Tibial artery (tissue), 4 donors: ENCODE measurements at regions not wholly inside any gene's neighbourhood (a gene's known extent, or its start where the extent isn't known, plus 50 kb on each side); places are given as distances from the start of the nearest gene placed in this dataset.

ENCODE experiments used
- DNase-seq, 2 donors: peaks; one replicate each; pipeline ENCODE4 v3.0.0-alpha.2; 2019
- H3K27ac ChIP-seq, 2 donors: fragments of 200-600 bp; sonication (generic) in 1 of 2; 1 replicate in 1 of 2; 2 replicates in 1 of 2; pipeline ENCODE4 v1.5.1; 2018 to 2019; ENCODE audit warnings: mild to moderate bottlenecking in 1 of 2
- H3K27me3 ChIP-seq, 2 donors: fragments of 200-600 bp; sonication (generic) in 1 of 2; one replicate each; pipeline versions ENCODE4 v1.5.1 to v1.6.0; 2016 to 2019
- H3K36me3 ChIP-seq, 3 donors: fragments of 200-600 bp; sonication (generic) in 2 of 3; one replicate each; pipeline ENCODE4 v1.5.1; 2016 to 2019; ENCODE audit warnings: mild to moderate bottlenecking in 2 of 3
- H3K4me1 ChIP-seq, 4 donors: fragments of 200-600 bp; sonication (generic) in 2 of 4; 1 replicate in 3 of 4; 2 replicates in 1 of 4; pipeline ENCODE4 v1.5.1; 2016 to 2019
- H3K4me3 ChIP-seq, 2 donors: fragments of 200-600 bp; sonication (generic) in 1 of 2; 1 replicate in 1 of 2; 2 replicates in 1 of 2; pipeline ENCODE4 v1.5.1; 2018 to 2019; ENCODE audit warnings: mild to moderate bottlenecking in 2 of 2
- H3K9me3 ChIP-seq, 3 donors: fragments of 200-600 bp; sonication (generic) in 1 of 3; one replicate each; pipeline ENCODE4 v1.5.1; 2016 to 2019
- intact Hi-C: fragments of 100-400 bp; cut with DNase I; formaldehyde crosslinking; loops from one replicate; pipeline ENCODE4 v1.15.0; 2023; ENCODE audit warnings: low total_unique reads
- TF ChIP-seq, protein P1 (sequence below), 2 experiments: fragments of 200-600 bp in 1 of 2; fragments of 450-650 bp in 1 of 2; IDR thresholded peaks; one replicate each; pipeline ENCODE4 v1.5.1; 2017 to 2019; ENCODE audit warnings: antibody characterized with exemption in 2 of 2, mild to moderate bottlenecking in 1 of 2, moderate library complexity in 1 of 2

DNA sequence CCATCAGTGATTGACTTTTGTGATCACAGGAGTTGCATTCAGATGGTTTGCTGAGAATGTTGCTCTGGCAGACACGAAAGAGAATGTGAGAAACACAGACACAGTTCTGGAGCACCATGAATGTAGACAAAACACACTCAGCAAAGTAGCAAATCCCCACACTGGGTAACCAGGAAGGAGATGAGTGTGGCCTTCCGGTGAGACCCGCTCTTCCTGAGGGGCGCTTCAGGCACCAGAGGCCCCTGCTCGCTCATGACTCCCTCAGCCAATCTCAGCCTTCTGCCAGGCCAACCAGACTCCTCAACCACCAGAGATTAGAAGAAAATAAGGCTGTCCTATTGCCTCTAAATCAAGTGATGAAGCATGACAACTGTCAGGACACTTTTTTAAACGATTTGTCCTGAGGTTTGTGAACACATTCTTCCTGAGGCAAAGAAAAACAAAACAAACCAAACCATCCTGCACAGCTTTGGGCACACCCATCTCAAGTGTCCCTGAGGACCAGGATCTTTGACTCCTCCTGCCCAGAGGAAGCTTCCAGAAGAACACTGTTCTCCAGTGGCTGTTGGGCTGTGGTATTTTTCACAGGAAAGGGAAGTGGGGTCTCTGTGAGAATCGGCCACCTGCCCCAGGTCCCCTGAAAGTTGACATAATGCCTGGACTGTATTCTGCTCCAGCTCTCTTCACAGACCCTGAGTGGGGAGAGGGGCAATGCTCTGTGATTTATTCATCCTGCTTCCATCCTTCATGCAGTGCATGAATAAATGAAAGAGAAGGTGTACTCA, 152.8 kb downstream of the BCL11A start:
- H3K36me3 ChIP-seq: no peaks in the 10 kb centered on the region
- no peaks in the 10 kb centered on the region for H3K4me1 ChIP-seq
- TF ChIP-seq, protein P1, sequence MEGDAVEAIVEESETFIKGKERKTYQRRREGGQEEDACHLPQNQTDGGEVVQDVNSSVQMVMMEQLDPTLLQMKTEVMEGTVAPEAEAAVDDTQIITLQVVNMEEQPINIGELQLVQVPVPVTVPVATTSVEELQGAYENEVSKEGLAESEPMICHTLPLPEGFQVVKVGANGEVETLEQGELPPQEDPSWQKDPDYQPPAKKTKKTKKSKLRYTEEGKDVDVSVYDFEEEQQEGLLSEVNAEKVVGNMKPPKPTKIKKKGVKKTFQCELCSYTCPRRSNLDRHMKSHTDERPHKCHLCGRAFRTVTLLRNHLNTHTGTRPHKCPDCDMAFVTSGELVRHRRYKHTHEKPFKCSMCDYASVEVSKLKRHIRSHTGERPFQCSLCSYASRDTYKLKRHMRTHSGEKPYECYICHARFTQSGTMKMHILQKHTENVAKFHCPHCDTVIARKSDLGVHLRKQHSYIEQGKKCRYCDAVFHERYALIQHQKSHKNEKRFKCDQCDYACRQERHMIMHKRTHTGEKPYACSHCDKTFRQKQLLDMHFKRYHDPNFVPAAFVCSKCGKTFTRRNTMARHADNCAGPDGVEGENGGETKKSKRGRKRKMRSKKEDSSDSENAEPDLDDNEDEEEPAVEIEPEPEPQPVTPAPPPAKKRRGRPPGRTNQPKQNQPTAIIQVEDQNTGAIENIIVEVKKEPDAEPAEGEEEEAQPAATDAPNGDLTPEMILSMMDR (IDR thresholded peaks at IDR 0.05): no peak
- DNase-seq: no peak
- H3K4me3 ChIP-seq: no peak overlapping the region
- H3K27me3 ChIP-seq: peaks cover 0 to 4% of the 10 kb centered on the region in 2 donors
- no peak overlapping the region for H3K27ac ChIP-seq
- intact Hi-C loops: no loop called here
- no peaks in the 10 kb centered on the region for H3K9me3 ChIP-seq

DNA sequence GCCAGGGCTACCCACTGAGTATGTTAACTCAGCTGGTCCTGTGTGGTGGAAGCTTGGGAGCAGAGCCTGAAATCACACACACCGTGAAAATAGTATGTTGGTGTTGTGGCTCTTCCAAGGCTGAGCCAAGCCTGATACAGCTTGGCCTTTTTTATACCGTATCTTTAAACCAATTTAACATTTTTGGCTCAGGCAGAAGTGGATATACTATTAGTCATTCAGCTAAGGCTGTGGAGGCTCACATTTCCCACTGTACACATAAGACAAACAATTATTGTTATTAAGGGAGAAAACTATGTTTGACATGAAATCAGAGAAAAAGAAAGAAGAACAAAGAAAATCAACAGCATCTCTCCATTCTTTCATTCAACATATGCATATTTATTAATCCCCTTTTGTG, 159.0 kb downstream of the BCL11A start:
- Histone ChIP-seq H3K27me3 (no peaks in the 10 kb centered on the region), H3K4me1 (no peaks in the 10 kb centered on the region), H3K36me3 (no peaks in the 10 kb centered on the region), H3K27ac (no peak overlapping the region), H3K4me3 (no peak overlapping the region), H3K9me3 (no peaks in the 10 kb centered on the region)
- DNase-seq: no peak
- TF ChIP-seq, protein P1 (IDR thresholded peaks at IDR 0.05): no peak
- intact Hi-C loops: no loop called here

DNA sequence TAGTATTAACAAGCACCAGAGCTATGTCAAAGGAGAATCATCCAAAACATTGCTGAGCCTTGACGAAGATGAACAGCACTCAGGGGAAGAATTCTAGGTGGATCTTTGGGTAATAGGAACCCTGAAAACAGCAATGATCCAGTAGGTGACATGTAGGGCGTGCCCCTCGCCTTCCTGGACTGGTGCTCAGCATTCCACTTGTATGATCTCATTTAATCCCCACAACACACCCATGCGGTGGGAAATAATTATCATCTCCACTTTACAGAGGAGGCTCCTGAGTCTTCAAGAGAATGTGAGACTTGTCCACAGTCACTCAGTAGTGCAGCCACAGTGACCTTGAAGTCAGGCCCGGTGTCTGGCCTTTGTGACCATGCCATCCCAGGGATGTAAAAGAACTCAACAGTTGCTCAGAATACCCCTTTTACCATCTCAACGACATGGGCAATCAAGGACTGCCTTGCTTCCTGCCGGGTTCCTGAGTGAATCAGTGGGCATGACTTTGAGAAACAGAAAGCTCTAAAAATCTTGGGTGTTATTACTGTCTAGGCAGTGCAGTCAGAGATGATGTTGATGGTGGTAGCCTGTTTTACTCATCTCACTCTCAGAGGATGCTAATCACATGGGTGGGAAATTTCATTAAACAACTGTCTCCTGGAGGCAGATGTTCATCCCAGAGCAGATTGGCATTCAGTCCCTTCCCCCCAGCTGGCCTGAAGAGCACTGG, 161.6 kb downstream of the BCL11A start:
- TF ChIP-seq, protein P1 (IDR thresholded peaks at IDR 0.05): no peak
- Histone ChIP-seq H3K4me1 (peaks cover 0 to under 1% (median 0%) of the 10 kb centered on the region in 4 donors), H3K4me3 (no peak overlapping the region), H3K27ac (no peak overlapping the region), H3K9me3 (no peaks in the 10 kb centered on the region), H3K27me3 (no peaks in the 10 kb centered on the region), H3K36me3 (no peaks in the 10 kb centered on the region)
- intact Hi-C loops: no loop called here
- DNase-seq: no peak

DNA sequence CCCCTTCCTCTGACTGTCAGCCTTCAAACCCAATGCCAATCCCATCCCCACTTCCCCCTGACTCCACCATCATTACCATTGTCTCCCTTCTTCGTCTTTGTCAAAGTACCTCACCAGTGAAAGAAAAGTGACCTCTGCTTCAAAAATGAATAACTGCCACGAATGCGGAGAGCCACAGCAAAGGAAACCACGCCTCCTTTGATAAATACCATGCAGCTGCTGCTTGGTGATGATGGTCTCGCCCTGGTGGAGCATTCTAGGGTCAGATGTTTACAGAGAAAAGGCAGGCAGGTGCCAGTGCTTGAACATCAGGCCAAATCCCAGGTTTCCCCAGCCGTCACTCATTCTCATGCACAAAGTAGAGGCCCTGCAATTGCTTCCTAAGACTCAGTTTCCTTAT, 162.2 kb downstream of the BCL11A start:
- no peak overlapping the region for H3K27ac ChIP-seq
- H3K4me3 ChIP-seq: no peak overlapping the region
- H3K4me1 ChIP-seq: peaks cover 0 to 6% (median 0%) of the 10 kb centered on the region in 4 donors
- H3K36me3 ChIP-seq: no peaks in the 10 kb centered on the region
- H3K9me3 ChIP-seq: no peaks in the 10 kb centered on the region
- intact Hi-C loops: no loop called here
- DNase-seq: no peak
- no peaks in the 10 kb centered on the region for H3K27me3 ChIP-seq
- TF ChIP-seq, protein P1 (IDR thresholded peaks at IDR 0.05): no peak

DNA sequence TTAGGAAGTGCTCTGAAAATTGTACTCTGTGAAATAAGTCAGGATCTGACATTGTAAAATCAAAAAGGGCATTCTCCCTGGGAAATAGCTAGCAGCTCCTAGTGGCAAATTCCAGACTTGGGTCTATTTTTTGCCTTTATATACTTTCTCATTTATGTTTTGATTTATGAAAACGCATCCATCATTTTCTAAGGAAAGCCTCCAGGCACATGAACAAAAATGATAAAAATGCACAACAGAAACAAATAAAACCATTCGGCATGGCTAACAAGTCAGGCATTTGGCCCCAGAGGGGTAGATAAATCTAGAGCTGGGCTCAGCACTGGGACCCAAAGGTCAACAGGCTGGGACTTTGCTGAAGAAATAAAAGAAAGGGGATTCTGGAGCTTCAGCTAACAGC, 167.0 kb downstream of the BCL11A start:
- peaks cover 0 to 3% of the 10 kb centered on the region in 2 donors for H3K27me3 ChIP-seq
- intact Hi-C loops: no loop called here
- TF ChIP-seq, protein P1 (IDR thresholded peaks at IDR 0.05): no peak
- peaks cover 0 to 6% (median 0%) of the 10 kb centered on the region in 4 donors for H3K4me1 ChIP-seq
- no peak overlapping the region for H3K27ac ChIP-seq
- H3K4me3 ChIP-seq: no peak overlapping the region
- no peaks in the 10 kb centered on the region for H3K9me3 ChIP-seq
- no peak for DNase-seq
- no peaks in the 10 kb centered on the region for H3K36me3 ChIP-seq
